GM19240 (cell line): ENCODE measurements at regions not wholly inside any gene's neighbourhood (a gene's known extent, or its start where the extent isn't known, plus 50 kb on each side); places are given as distances from the start of the nearest gene placed in this dataset.

Experiments used
- DNase-seq: peaks from one replicate; pipeline ENCODE4 v3.0.0; 2011; ENCODE audit warnings: low spot score; ENCODE audit not compliant: insufficient read length

DNA sequence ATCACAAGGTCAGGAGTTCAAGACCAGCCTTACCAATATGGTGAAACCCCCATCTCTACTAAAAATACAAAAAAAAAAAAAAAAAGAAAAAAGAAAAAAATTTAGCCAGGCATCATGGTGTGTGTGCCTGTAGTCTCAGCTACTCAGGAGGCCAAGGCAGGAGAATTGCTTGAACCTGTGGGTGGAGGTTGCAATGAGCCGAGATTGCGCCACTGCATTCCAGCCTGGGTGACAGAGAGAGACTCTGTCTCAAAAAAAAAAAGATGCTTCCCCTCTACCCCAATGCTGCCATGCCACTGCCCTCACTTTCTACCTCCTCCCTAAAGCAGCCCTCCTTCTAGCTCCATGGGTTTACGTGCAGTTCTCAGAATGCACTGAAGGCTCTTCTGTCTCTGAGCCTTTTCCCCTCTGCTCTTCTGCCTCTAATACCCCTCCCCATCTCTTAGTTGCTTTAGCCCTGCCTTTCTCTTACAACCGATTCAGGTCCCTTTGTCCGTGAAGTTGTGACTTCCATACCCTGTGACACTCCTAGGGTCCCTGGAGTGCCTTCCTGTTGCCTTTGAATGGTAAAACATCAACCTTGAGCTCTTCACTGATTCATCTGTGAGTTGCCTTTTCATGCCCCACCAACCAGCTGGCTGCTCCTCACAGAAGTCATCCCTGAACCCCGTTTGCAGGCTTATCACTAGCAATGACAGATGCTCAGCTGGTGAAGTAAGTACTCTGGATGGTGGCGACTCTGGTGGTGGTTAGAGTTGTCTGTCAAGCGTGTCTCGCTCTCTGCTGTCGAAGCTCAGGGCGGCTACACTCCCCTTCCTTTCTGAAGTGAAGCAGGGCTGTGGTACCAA is 234.9 kb downstream of the RHOU start:
- DNase-seq = no peak

DNA sequence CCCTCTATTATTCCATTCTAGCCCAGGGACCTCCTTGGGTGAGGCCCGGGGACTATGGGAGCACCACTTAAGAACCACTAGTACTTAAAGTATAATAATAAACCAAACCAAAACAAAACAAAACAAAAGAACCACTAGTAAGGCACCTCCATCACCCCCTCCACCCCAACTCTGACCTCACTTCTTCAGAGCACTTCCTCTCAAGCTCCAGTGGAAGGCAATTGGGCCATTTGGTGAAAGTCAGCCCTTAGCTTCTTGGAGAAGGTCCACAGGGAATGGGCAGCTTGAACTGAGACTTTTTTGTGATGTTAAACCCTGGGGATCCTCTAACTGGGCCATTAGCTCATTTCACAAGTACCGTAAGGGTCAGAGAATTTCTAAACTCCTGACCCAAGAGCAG is 237.3 kb downstream of the RHOU start:
- no peak for DNase-seq

DNA sequence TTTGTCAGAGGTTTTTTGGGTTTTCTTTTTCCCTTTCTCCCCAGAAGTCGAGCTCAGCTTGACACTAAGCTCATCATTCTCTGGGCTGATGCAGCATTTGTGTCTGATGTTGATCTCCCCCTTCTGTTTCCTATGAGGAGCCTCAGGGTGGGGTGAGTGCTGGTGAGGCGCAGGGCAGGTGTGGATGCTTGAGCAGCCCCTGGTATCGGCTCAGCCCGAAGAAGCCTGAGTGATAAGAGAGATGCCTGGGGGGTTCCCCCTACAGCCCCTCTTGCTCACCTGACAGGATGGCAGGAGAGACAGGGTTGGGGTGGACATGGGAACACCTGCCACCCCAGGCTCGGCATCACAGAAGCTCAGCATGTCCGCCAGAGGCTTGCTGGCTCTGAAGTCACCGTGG is 239.0 kb downstream of the RHOU start:
- no peak for DNase-seq

DNA sequence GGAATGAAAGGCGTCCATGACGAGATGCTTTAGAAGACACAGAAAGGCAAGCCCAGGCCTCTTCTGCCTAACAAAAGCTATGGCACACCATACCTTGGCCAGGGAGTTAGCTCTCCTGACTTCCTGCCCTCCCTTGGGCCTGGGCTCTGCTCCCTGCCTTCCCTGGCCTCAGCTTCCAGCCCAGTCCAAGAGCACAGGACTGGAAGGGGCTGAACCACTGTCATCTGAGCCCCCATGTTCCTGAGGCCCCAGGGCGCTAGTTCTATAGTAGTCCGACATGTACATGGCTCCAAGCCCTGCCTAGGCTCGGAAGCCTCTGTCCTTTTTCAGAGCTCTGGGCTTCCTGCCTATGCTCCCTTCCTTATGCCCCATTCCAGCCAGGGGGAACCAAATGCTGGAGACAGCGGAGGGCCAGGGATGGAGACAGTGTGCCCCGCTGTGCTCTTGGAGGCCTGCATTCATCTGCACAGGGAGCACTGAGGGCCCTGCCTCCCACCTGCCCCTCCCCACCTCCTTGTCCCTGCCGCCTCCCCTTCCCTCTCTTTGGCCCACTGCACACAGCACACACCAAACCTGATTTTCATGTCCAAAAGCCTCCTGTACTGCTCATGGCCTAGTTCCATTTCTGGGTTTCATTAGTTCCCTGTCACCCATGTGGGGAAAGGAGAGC is 240.1 kb downstream of the RHOU start:
- no peak for DNase-seq

DNA sequence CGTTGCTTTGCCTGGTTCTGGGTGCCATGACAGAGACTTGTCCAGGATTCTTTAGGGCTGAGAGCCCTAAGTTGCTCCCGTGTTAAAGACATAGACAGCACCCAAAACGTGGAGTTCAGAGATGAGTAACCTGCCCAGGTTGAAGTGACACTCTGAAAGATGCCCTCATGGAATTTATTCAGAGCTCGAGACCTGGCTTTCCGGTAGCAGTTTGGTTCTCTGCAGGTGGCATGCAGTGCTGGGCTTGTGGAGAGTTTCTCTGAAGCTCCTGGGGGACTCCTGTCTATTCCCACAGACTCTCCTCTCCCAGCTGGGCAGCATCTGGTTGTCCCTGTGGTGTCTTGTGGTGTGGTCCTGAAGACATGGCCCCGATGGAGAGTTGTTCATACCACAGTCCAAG is 241.0 kb downstream of the RHOU start:
- DNase-seq = no peak

DNA sequence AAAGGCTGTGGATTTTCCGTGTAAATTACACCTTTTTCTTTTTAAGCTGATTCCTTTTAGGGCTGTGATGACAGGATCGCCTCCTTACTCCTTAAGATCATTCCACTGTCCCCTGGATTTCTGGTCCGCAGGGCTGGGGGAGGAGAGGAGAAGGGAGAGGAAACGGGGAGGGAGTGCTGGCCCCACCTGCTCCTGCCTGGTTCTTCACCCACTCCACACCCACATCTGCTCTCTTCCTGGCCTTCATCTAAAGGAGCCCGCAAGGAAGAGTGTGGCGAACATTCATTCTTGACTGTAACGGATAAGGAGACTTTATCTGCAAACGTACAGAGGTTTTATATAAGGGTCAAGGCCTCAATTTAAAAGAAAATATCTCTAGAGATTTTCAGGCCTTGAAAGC is 242.0 kb downstream of the RHOU start:
- no peak for DNase-seq

DNA sequence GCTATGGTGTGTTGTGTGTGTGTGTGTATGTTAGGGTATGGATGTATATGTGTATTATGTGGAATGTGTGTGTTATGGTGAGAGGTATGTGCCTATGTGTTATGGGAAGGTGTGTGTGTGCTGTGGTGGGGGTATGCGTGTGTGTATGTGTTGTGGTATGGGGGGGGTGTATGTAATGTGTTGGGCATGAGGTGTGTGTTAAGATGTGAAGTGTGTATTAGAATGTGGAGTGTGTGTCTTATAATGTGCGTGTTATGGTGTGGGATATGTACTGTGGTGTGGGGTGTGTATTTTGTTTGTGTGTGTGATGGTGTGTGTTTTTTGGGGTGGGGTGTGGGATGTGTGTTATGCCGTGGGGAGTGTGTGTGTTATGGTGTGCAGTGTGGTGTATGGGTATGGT is 242.5 kb downstream of the RHOU start:
- DNase-seq = no peak

DNA sequence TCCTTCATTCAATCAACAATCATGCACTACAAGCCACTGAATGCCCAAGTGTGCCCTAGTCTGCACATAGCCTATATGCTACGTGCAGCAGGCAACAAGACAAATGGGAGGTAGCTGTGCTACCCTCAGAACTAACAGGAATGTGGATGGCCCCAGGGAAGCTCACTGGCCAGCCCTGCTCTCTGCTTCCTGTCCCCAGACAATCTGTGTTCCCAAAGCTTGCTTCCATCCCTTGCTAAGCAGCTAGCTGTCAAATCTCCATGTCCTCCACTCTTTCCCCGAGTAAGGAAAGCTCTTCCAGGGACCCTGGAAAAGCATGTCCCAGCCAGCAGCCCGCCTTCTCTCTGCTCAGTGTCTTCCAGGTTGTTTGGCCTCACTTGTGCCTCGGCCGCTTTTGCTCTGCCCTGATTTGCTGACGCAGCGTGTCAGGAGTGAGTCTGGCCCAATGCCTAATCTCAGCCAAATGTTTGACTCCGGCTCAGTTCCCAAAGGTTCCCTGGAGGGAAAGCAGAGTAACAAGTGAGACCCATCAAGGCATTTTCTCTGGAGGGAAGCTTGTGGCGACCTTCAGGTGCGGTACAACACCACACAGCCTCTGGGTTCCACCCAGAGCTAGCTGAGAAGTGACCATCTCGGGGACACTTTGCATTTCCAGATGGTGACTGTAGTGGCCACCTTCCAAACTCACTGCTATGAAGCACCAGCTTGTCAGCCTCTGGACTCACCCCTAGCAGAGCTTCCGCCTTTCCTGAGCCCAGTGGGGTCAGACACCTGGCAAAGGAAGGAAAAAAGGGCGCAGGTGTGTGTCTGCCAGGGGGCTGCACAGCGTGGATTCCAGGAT is 243.4 kb downstream of the RHOU start:
- DNase-seq = no peak

DNA sequence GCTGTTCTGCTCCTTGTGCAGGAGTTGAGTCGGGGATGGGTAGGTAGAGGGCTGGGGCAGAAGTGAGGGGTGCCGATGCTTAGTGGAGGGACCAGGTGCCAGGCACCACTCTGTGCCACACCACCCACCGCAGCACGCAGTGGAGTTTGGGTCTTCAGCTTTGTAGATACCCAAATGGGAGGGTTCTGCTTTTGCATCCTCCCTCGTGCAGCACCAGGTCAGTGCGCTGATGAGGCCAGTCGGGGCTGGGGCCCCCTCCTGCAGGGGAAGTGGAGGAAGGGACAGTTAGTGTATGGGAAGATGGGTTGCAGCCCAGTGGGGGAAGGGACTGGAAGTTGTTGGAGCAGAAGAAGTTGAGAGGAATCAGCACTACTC is 244.0 kb downstream of the RHOU start:
- no peak for DNase-seq

DNA sequence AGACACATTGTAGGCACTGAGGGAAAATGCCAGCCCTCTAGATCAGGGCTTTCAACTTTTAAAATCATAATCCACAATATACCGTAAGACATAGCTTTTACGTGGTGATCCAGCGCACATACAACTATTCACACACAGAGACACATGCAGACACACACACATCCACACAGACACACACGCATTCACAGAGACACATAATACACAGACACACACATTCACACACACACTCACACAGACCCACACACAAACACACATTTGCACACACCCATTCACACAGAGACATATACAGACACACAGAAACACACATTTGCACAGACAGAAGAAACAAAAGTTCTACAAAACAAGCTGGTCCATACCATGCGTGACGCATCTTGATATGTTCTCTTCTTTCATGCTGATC is 244.5 kb downstream of the RHOU start:
- no peak for DNase-seq

DNA sequence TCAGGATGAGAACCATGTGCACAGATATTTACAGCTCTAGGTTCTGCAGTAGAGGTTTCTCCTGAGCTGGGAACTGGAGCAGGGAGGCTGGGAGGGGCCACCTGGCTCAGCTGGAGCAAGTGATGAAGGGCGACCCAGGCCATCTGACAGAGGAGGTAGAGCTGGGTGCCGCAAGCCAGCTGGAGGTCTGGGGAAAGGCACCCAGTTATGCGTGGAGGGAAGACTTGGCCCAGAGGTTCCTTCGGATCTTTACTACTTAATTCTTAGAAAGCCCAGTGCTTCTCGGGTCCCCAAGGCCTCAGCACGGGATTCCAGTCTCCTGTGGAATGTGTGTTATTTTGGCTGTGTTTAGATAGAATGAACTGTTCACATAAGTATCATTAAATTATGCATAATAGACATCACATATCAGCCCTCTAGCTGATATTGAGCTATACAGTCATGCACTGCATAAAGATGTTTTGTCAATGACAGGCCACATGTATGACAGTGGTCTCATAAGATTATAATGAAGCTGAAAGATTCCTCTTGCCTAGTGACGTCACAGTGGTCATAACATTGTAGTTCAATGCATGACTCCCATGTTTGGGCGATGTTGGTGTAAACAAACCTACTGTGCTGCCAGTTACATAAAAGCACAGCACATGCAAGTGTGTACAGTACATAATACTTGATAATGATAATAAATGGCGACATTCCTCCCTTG is 245.1 kb downstream of the RHOU start:
- DNase-seq = no peak

DNA sequence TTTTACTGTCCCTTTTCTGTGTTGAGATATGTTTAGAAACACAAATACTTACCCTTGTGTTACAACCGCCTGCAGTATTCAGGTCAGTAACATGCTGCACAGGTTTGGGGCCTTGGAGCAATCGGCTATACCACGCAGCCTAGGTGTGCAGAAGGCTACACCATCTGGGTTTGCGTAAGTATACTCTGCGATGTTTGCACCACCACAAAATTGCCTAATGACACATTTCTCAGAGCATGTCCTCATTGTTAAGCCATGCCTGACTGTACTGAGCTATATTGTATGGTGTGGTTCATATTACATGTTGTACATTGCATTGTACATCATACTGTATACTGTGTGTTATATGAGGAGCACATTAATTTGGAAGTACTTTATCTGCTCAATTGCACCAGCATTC is 247.4 kb downstream of the RHOU start:
- DNase-seq = no peak

DNA sequence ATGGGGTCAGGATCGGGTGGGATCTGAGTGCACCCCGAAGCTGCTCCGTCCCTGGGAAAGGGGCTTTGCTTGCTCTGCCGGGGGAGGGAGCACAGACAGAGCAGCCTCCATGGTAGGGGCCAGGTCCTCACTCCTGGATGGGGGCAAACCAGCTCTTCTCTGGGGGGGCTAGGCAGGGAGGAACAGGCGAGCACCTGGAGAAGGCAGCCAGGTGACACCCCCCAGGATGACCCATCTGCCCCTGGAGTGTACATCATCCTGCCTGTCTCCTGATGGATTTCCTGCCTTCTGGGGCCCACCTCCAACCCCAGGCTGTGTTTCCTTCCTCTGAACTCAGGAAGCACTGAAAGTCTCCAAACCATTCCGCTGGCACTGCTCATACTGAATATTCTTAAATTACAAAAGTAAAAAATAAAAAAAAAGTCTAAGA is 248.0 kb downstream of the RHOU start:
- DNase-seq = no peak

DNA sequence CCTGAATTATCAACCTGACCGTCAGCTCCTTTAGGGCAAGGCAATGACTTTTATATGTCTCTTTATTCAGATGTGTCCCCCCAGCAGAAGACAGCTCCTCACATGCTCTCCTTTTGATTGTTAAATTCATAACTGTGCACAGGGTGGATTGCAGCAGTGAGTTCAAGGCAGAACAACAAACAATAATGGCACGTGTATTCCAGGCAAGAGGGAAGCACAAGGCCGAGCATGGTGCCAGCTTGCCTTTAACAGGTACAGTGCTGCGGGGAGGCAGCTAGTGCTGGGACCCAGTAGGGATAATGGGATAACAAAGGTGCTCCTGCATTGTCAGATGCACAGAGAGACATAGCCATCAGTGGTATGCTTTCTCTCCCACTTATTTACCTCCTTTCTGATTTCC is 248.4 kb downstream of the RHOU start:
- no peak for DNase-seq

DNA sequence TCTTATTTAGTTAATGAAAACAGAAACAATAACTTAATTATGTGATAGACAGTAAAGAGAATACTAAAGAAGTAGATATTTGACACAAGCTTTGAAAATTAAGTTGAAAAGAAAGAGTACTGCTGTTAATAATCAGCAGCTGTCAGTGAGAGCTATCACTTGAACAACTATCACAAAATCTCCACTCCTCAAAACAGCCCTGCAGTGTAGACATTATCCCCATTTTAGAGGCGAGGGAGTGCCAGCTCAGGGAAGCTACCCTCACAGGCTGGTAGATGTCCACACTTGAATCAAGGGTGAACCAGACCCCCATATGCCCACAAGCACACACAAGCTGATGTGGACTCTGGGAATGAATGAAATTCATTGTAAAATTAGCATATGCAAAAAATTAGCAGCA is 248.8 kb downstream of the RHOU start:
- DNase-seq = no peak

DNA sequence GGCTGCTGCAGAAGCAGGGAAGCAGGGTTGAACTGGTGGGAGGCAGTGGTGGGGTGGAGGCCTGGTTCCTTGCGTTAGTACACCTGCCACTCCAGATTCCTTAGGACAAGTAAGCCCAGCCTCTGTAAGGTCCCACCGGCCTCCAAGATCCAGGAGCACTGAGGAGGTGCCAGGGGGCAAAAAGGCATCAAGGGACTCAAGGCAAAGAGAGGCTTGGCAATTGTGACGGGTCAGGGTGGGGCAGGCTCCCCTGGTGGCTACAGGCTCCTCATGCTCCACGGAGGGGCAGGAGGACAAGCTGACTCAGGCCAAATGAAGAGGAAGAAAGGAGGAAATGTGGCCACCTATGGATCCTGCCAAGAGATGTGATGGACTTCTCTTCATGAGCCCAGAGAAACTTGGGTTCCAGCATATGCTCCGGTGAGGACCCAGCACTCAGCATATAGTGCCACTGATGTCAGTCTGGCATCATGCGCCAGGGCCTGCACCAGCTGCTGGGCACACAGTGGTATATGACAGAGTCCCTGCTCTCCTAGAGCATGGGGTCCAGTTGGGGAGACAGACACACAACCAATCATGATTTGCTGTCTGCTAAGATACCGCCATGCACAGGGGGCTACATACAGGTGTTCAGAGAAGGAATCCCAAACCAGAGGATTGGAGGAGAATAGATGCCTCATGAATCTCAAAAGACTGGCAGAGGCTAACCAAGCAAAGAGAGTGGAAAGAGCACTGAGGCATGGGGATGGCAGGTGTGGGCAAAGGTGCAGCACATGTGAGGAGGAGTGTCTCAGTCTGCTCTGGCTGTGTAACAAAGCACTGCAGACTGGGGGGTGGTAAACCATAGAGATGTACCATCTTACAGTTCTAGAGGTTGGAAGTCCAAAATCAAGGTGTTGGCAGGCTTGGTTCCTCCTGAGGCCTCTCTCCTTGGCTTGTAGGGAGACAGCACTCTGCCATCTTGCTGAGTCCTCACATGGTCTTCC is 249.7 kb downstream of the RHOU start:
- DNase-seq = no peak

DNA sequence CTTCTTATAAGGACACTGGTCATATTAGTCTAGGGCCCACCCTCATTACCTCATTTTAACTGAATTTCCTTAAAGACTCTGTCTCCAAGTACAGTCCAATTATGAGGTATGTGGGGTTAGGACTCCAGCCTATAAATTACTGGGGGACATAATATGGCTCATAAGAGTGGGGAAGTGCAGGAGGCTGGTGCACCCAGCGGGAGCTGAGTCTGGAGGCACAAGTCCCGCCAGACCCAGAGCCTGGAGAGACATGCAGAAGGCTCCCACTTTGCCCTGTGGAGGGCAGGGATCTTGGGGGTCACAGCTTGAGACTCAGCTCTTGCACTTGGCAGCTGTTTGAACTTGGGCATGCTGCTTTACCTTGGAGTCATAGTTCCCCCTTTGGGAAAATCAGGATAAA is 250.4 kb downstream of the RHOU start:
- DNase-seq = no peak

DNA sequence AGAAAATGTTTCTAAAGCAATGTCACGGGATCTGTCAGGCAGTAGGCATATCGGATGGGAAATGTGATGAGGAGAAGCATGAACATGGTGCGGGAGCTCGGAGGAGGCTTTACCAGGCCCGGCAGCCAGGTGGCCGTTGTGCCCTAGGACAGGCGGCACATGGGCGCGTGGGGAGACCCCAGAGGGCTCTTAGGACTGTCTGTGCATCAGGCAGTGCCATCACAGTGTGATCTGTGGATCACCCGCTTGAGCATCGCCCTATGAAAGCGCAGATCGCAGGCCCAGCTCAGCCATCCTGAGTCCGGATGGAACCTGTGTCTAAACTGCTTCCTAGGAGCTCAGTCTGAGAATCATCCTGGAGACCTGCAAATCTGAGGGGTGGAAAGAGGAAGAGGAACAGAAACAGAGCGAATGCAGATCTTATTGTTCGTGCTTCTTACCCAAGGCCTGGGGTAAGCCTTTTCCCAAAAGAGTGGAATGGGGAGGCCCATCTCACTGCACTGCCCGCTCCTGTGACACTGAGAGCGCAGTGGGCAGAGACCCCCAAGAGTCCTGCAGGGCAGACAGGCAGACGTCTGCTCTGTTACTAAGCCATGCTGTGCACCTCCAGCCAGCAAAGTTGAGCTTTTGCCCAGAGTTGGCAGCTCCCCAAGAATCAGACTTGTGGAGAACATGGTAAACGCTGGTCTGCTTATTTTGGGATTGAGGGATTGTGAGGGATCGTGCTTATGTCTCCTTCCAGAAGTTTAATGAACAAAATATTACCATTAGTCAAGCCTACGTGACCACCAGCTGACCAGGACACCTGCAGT is 251.0 kb downstream of the RHOU start:
- no peak for DNase-seq

DNA sequence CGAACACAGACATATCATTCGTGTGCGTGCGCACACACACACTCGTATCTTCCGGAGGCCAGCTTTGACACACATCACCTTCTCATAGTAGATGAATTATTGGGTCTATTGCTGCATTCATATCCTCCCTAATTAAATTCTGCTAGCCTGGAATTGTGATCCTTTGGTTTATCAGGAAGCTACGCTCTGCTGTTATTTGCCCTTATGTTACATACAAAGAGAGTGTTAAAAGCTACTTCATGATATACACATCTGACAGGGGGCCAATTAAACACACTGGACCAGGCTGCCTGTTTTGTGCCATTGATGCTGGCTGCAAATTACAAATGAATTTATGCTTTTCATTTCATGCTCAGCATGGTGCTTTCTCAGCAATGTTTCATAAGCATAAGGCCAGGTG is 252.0 kb downstream of the RHOU start:
- no peak for DNase-seq
